ENCODE measurements at regions not wholly inside any gene's neighbourhood (a gene's known extent, or its start where the extent isn't known, plus 50 kb on each side); places are given as distances from the start of the nearest gene placed in this dataset.

- Histone ChIP-seq H3K9me2 (replicated peaks; ENCODE audit: control insufficient read depth, low read length) (no peaks in the 10 kb centered on the region), H3K36me3 (ENCODE audit: control insufficient read depth, low read length) (no peaks in the 10 kb centered on the region), H4K20me1 (ENCODE audit: control insufficient read depth, insufficient read depth, low read depth, low read length) (no peaks in the 10 kb centered on the region), H3K27me3 (ENCODE audit: control insufficient read depth, low read length) (no peaks in the 10 kb centered on the region), H3F3A (ENCODE audit: control insufficient read depth, insufficient read depth) (no peaks in the 10 kb centered on the region), H3K9me3 (ENCODE audit: control insufficient read depth, insufficient read depth, low read length) (no peaks in the 10 kb centered on the region), H3K4me2 (ENCODE audit: low read length) (no peak overlapping the region), H3K4me1 (ENCODE audit: control insufficient read depth, low read length) (no peaks in the 10 kb centered on the region), H3K27ac (ENCODE audit: low read depth, low read length) (no peak overlapping the region), H3K79me2 (ENCODE audit: control insufficient read depth, low read length) (no peaks in the 10 kb centered on the region), H3K4me3 (ENCODE audit: low read length) (no peak overlapping the region)
- TF ChIP-seq CTCF (IDR thresholded peaks at IDR 0.05; ENCODE audit: low read depth, low read length, poor library complexity, severe bottlenecking) (no peak), EZH2phosphoT487 (IDR thresholded peaks at IDR 0.05; ENCODE audit: borderline replicate concordance, low read length) (no peak)
Measured at GRCh38 chr13:63288576-63288975, 1872.9 kb upstream of the PCDH20 start.

- Histone ChIP-seq H3K79me2 (ENCODE audit: control insufficient read depth, low read length) (no peaks in the 10 kb centered on the region), H3K27ac (ENCODE audit: low read depth, low read length) (no peak overlapping the region), H3K4me2 (ENCODE audit: low read length) (no peak overlapping the region), H3K36me3 (ENCODE audit: control insufficient read depth, low read length) (no peaks in the 10 kb centered on the region), H3K27me3 (ENCODE audit: control insufficient read depth, low read length) (no peaks in the 10 kb centered on the region), H3K4me1 (ENCODE audit: control insufficient read depth, low read length) (no peaks in the 10 kb centered on the region), H3K9me3 (ENCODE audit: control insufficient read depth, insufficient read depth, low read length) (no peaks in the 10 kb centered on the region), H3K9me2 (replicated peaks; ENCODE audit: control insufficient read depth, low read length) (no peaks in the 10 kb centered on the region), H4K20me1 (ENCODE audit: control insufficient read depth, insufficient read depth, low read depth, low read length) (no peaks in the 10 kb centered on the region), H3K4me3 (ENCODE audit: low read length) (no peak overlapping the region), H3F3A (ENCODE audit: control insufficient read depth, insufficient read depth) (no peaks in the 10 kb centered on the region)
- TF ChIP-seq CTCF (IDR thresholded peaks at IDR 0.05; ENCODE audit: low read depth, low read length, poor library complexity, severe bottlenecking) (no peak), EZH2phosphoT487 (IDR thresholded peaks at IDR 0.05; ENCODE audit: borderline replicate concordance, low read length) (no peak)
Measured at GRCh38 chr13:63287926-63288325, 1872.3 kb upstream of the PCDH20 start.

GRCh38 chr13:63285426-63285825 lies 1869.8 kb upstream of the PCDH20 start:
- Histone ChIP-seq H3K9me2 (replicated peaks; ENCODE audit: control insufficient read depth, low read length) (no peaks in the 10 kb centered on the region), H3K4me1 (ENCODE audit: control insufficient read depth, low read length) (no peaks in the 10 kb centered on the region), H3F3A (ENCODE audit: control insufficient read depth, insufficient read depth) (no peaks in the 10 kb centered on the region), H3K4me3 (ENCODE audit: low read length) (no peak overlapping the region), H3K9me3 (ENCODE audit: control insufficient read depth, insufficient read depth, low read length) (no peaks in the 10 kb centered on the region), H3K27ac (ENCODE audit: low read depth, low read length) (no peak overlapping the region), H3K79me2 (ENCODE audit: control insufficient read depth, low read length) (no peaks in the 10 kb centered on the region), H3K36me3 (ENCODE audit: control insufficient read depth, low read length) (no peaks in the 10 kb centered on the region), H4K20me1 (ENCODE audit: control insufficient read depth, insufficient read depth, low read depth, low read length) (no peaks in the 10 kb centered on the region), H3K27me3 (ENCODE audit: control insufficient read depth, low read length) (no peaks in the 10 kb centered on the region), H3K4me2 (ENCODE audit: low read length) (no peak overlapping the region)
- no peak for TF ChIP-seq EZH2phosphoT487 (IDR thresholded peaks at IDR 0.05; ENCODE audit: borderline replicate concordance, low read length)
- TF ChIP-seq CTCF (IDR thresholded peaks at IDR 0.05; ENCODE audit: low read depth, low read length, poor library complexity, severe bottlenecking) = no peak

GRCh38 chr13:63279136-63279535 lies 1863.5 kb upstream of the PCDH20 start:
- no peaks in the 10 kb centered on the region for H3K9me2 ChIP-seq (replicated peaks; ENCODE audit: control insufficient read depth, low read length)
- no peaks in the 10 kb centered on the region for H3K79me2 ChIP-seq (ENCODE audit: control insufficient read depth, low read length)
- H3K9me3 ChIP-seq (ENCODE audit: control insufficient read depth, insufficient read depth, low read length) = no peaks in the 10 kb centered on the region
- no peak overlapping the region for H3K4me3 ChIP-seq (ENCODE audit: low read length)
- H4K20me1 ChIP-seq (ENCODE audit: control insufficient read depth, insufficient read depth, low read depth, low read length) = no peaks in the 10 kb centered on the region
- no peak overlapping the region for H3K4me2 ChIP-seq (ENCODE audit: low read length)
- H3K27ac ChIP-seq (ENCODE audit: low read depth, low read length) = no peak overlapping the region
- H3K4me1 ChIP-seq (ENCODE audit: control insufficient read depth, low read length) = no peaks in the 10 kb centered on the region
- no peaks in the 10 kb centered on the region for H3K27me3 ChIP-seq (ENCODE audit: control insufficient read depth, low read length)
- TF ChIP-seq EZH2phosphoT487 (IDR thresholded peaks at IDR 0.05; ENCODE audit: borderline replicate concordance, low read length) (no peak), CTCF (IDR thresholded peaks at IDR 0.05; ENCODE audit: low read depth, low read length, poor library complexity, severe bottlenecking) (no peak)
- no peaks in the 10 kb centered on the region for H3K36me3 ChIP-seq (ENCODE audit: control insufficient read depth, low read length)
- no peaks in the 10 kb centered on the region for H3F3A ChIP-seq (ENCODE audit: control insufficient read depth, insufficient read depth)
